ENCODE measurements at regions not wholly inside any gene's neighbourhood (a gene's known extent, or its start where the extent isn't known, plus 50 kb on each side); places are given as distances from the start of the nearest gene placed in this dataset.

- no peak for DNase-seq
- Histone ChIP-seq H3K4me3 (replicated peaks in 1 of 3) (no peak overlapping the region), H3K9me3 (no peaks in the 10 kb centered on the region), H3K36me3 (no peaks in the 10 kb centered on the region), H3K27me3 (no peaks in the 10 kb centered on the region), H3K27ac (no peak overlapping the region), H3K4me1 (no peaks in the 10 kb centered on the region)
- TF ChIP-seq CTCF (IDR thresholded peaks at IDR 0.05) (no peak), POLR2A (IDR thresholded peaks at IDR 0.05) (no peak)
- intact Hi-C loops (cut with DNase I): no loop called here
- WGBS, 2 donors: 88 to 89% methylated on average over 4 of the region's 4 CpGs
These were observed 1755.7 kb upstream of the SEL1L start for GRCh38 chr14:83289390-83289789.

GRCh38 chr14:83289896-83290295 lies 1756.2 kb upstream of the SEL1L start:
- Histone ChIP-seq H3K9me3 (no peaks in the 10 kb centered on the region), H3K27ac (no peak overlapping the region), H3K27me3 (no peaks in the 10 kb centered on the region), H3K4me3 (replicated peaks in 1 of 3) (no peak overlapping the region), H3K36me3 (no peaks in the 10 kb centered on the region), H3K4me1 (no peaks in the 10 kb centered on the region)
- intact Hi-C loops (cut with DNase I): no loop called here
- DNase-seq: no peak
- TF ChIP-seq CTCF (IDR thresholded peaks at IDR 0.05) (no peak), POLR2A (IDR thresholded peaks at IDR 0.05) (no peak)
- WGBS, 2 donors: 78 to 88% methylated on average over 1 of the region's 1 CpG

- DNase-seq: no peak
- no peak overlapping the region for H3K27ac ChIP-seq
- H3K4me1 ChIP-seq: no peaks in the 10 kb centered on the region
- no peaks in the 10 kb centered on the region for H3K9me3 ChIP-seq
- no peaks in the 10 kb centered on the region for H3K36me3 ChIP-seq
- TF ChIP-seq CTCF (IDR thresholded peaks at IDR 0.05): no peak
- TF ChIP-seq POLR2A (IDR thresholded peaks at IDR 0.05): no peak
- no peak overlapping the region for H3K4me3 ChIP-seq (replicated peaks in 1 of 3)
- no peaks in the 10 kb centered on the region for H3K27me3 ChIP-seq
- intact Hi-C loops (cut with DNase I): no loop called here
These were observed 1756.8 kb upstream of the SEL1L start for GRCh38 chr14:83290447-83290846.

GRCh38 chr14:83291714-83292113 lies 1758.1 kb upstream of the SEL1L start:
- TF ChIP-seq POLR2A (IDR thresholded peaks at IDR 0.05) (no peak), CTCF (IDR thresholded peaks at IDR 0.05) (no peak)
- H3K4me1 ChIP-seq: no peaks in the 10 kb centered on the region
- 74 to 88% methylated on average over 1 of the region's 1 CpG for WGBS, 2 donors

GRCh38 chr14:83294941-83295340 lies 1761.3 kb upstream of the SEL1L start:
- no peak for DNase-seq
- TF ChIP-seq POLR2A (IDR thresholded peaks at IDR 0.05) (no peak), CTCF (IDR thresholded peaks at IDR 0.05) (no peak)
- Histone ChIP-seq H3K4me3 (replicated peaks in 1 of 3) (no peak overlapping the region), H3K36me3 (no peaks in the 10 kb centered on the region), H3K27me3 (no peaks in the 10 kb centered on the region), H3K27ac (no peak overlapping the region), H3K4me1 (no peaks in the 10 kb centered on the region), H3K9me3 (no peaks in the 10 kb centered on the region)
- intact Hi-C loops (cut with DNase I): no loop called here
- WGBS, 2 donors: 48 to 57% methylated on average over 1 of the region's 1 CpG

More at GRCh38 chr14:83291714-83292113, 1758.1 kb upstream of the SEL1L start:
- Histone ChIP-seq H3K9me3 (no peaks in the 10 kb centered on the region), H3K36me3 (no peaks in the 10 kb centered on the region), H3K4me3 (replicated peaks in 1 of 3) (no peak overlapping the region), H3K27me3 (no peaks in the 10 kb centered on the region), H3K27ac (no peak overlapping the region)
- DNase-seq: no peak
- intact Hi-C loops (cut with DNase I): no loop called here
